GM21723 (cell line): ENCODE measurements at regions not wholly inside any gene's neighbourhood (a gene's known extent, or its start where the extent isn't known, plus 50 kb on each side); places are given as distances from the start of the nearest gene placed in this dataset.

ENCODE experiments used
- ATAC-seq: cut with Tn5 transposase; IDR thresholded peaks from one replicate; pipeline ENCODE4 v1.9.1; 2021; ENCODE audit warnings: mild to moderate bottlenecking, moderate library complexity; ENCODE audit not compliant: unreplicated experiment

GRCh38 chr7:19455623-19456022, 253.2 kb downstream of the POLR1F start:
- ATAC-seq, result no peak

- no peak for ATAC-seq
Observed at GRCh38 chr7:19448091-19448490, 260.7 kb downstream of the POLR1F start.

GRCh38 chr7:19442016-19442785, 266.6 kb downstream of the POLR1F start:
- no peak for ATAC-seq

GRCh38 chr7:19439517-19439916, 269.3 kb downstream of the POLR1F start:
- ATAC-seq, result no peak

- ATAC-seq, result no peak
Observed at GRCh38 chr7:19437446-19437845, 271.4 kb downstream of the POLR1F start.

- ATAC-seq, result no peak
Observed at GRCh38 chr7:19427944-19428343, 280.9 kb downstream of the POLR1F start.

GRCh38 chr7:19421861-19422260, 276.6 kb upstream of the FERD3L start:
- ATAC-seq, result no peak

- no peak for ATAC-seq
Observed at GRCh38 chr7:19417231-19417630, 272.0 kb upstream of the FERD3L start.

GRCh38 chr7:19415123-19415522, 269.9 kb upstream of the FERD3L start:
- no peak for ATAC-seq

- no peak for ATAC-seq
Observed at GRCh38 chr7:19413443-19413965, 268.3 kb upstream of the FERD3L start.

GRCh38 chr7:19410691-19411090, 265.5 kb upstream of the FERD3L start:
- ATAC-seq, result no peak

- ATAC-seq, result no peak
Observed at GRCh38 chr7:19410106-19410505, 264.9 kb upstream of the FERD3L start.

- ATAC-seq, result no peak
Observed at GRCh38 chr7:19408706-19409220, 263.5 kb upstream of the FERD3L start.

GRCh38 chr7:19407270-19407669, 262.0 kb upstream of the FERD3L start:
- ATAC-seq, result no peak

- no peak for ATAC-seq
Observed at GRCh38 chr7:19405541-19405940, 260.3 kb upstream of the FERD3L start.

GRCh38 chr7:19404912-19405329, 259.7 kb upstream of the FERD3L start:
- no peak for ATAC-seq

- ATAC-seq, result no peak
Observed at GRCh38 chr7:19403691-19404090, 258.5 kb upstream of the FERD3L start.

GRCh38 chr7:19401461-19401860, 256.2 kb upstream of the FERD3L start:
- no peak for ATAC-seq

GRCh38 chr7:19400758-19401254, 255.6 kb upstream of the FERD3L start:
- ATAC-seq, result no peak

GRCh38 chr7:19397911-19398310, 252.7 kb upstream of the FERD3L start:
- peak; percentile 95 for ATAC-seq

- no peak for ATAC-seq
Observed at GRCh38 chr7:19392246-19392645, 247.0 kb upstream of the FERD3L start.

- ATAC-seq, result no peak
Observed at GRCh38 chr7:19390795-19391194, 245.6 kb upstream of the FERD3L start.
